ENCODE measurements at regions not wholly inside any gene's neighbourhood (a gene's known extent, or its start where the extent isn't known, plus 50 kb on each side); places are given as distances from the start of the nearest gene placed in this dataset.
"Not testable (repeated sequence)": the region's sequence is repeated elsewhere in the genome, so short reads cannot be mapped to it uniquely, and the experiment has no call there.

GRCh38 chr9:115340314-115340713 lies 222.4 kb upstream of the TNC start:
- no peak for TF ChIP-seq CTCF (IDR thresholded peaks at IDR 0.05; ENCODE audit: insufficient read depth, low read depth, low read length)
- ChIA-PET CTCF (interaction anchor here (0.5 to 0.6 kb wide), 2 partner anchors 28 to 29 kb away, joined by 3 to 4 read pairs; no protein-coding TSS in a partner anchor), POLR2A (no interaction called here)
- H3K36me3 ChIP-seq (ENCODE audit: control insufficient read depth, insufficient read depth, low read length), result no peaks in the 10 kb centered on the region
- DNase-seq (ENCODE audit: low read depth), result no peak
- H3K27me3 ChIP-seq (ENCODE audit: control insufficient read depth, insufficient read depth, low read length), result peaks cover 2% of the 10 kb centered on the region
- no peak overlapping the region for H3K4me3 ChIP-seq (ENCODE audit: low read depth, low read length)

- ChIA-PET CTCF (interaction anchor here (1.0 to 2.0 kb wide), 2 partner anchors 9 to 22 kb away, joined by 3 to 4 read pairs; no protein-coding TSS in a partner anchor), POLR2A (no interaction called here)
- no peak for DNase-seq (ENCODE audit: low read depth)
- Histone ChIP-seq H3K36me3 (ENCODE audit: control insufficient read depth, insufficient read depth, low read length) (no peaks in the 10 kb centered on the region), H3K4me3 (ENCODE audit: low read depth, low read length) (no peak overlapping the region), H3K27me3 (ENCODE audit: control insufficient read depth, insufficient read depth, low read length) (peaks cover 2% of the 10 kb centered on the region)
- TF ChIP-seq CTCF (IDR thresholded peaks at IDR 0.05; ENCODE audit: insufficient read depth, low read depth, low read length), result no peak
These were observed 223.5 kb upstream of the TNC start for GRCh38 chr9:115341426-115341825.

GRCh38 chr9:115347776-115348175 lies 229.8 kb upstream of the TNC start:
- H3K27me3 ChIP-seq (ENCODE audit: control insufficient read depth, insufficient read depth, low read length); POLR2A ChIA-PET; H3K4me3 ChIP-seq (ENCODE audit: low read depth, low read length); H3K36me3 ChIP-seq (ENCODE audit: control insufficient read depth, insufficient read depth, low read length); CTCF ChIA-PET; DNase-seq (ENCODE audit: low read depth): not testable (repeated sequence)

- H3K36me3 ChIP-seq (ENCODE audit: control insufficient read depth, insufficient read depth, low read length); CTCF ChIA-PET; DNase-seq (ENCODE audit: low read depth); H3K4me3 ChIP-seq (ENCODE audit: low read depth, low read length); H3K27me3 ChIP-seq (ENCODE audit: control insufficient read depth, insufficient read depth, low read length); POLR2A ChIA-PET: not testable (repeated sequence)
These were observed 231.0 kb upstream of the TNC start for GRCh38 chr9:115348936-115349335.

- CTCF ChIA-PET, result no interaction called here
- DNase-seq (ENCODE audit: low read depth), result no peak
- H3K4me3 ChIP-seq (ENCODE audit: low read depth, low read length), result no peak overlapping the region
- TF ChIP-seq CTCF (IDR thresholded peaks at IDR 0.05; ENCODE audit: insufficient read depth, low read depth, low read length), result no peak
- H3K27me3 ChIP-seq (ENCODE audit: control insufficient read depth, insufficient read depth, low read length), result no peaks in the 10 kb centered on the region
- H3K36me3 ChIP-seq (ENCODE audit: control insufficient read depth, insufficient read depth, low read length), result no peaks in the 10 kb centered on the region
- POLR2A ChIA-PET, result no interaction called here
These were observed 231.6 kb upstream of the TNC start for GRCh38 chr9:115349542-115349941.

GRCh38 chr9:115350548-115350947 lies 232.6 kb upstream of the TNC start:
- ChIA-PET POLR2A (no interaction called here), CTCF (no interaction called here)
- Histone ChIP-seq H3K36me3 (ENCODE audit: control insufficient read depth, insufficient read depth, low read length) (no peaks in the 10 kb centered on the region), H3K27me3 (ENCODE audit: control insufficient read depth, insufficient read depth, low read length) (no peaks in the 10 kb centered on the region), H3K4me3 (ENCODE audit: low read depth, low read length) (no peak overlapping the region)
- TF ChIP-seq CTCF (IDR thresholded peaks at IDR 0.05; ENCODE audit: insufficient read depth, low read depth, low read length), result no peak
- no peak for DNase-seq (ENCODE audit: low read depth)
